ENCODE measurements at regions not wholly inside any gene's neighbourhood (a gene's known extent, or its start where the extent isn't known, plus 50 kb on each side); places are given as distances from the start of the nearest gene placed in this dataset.
"Not testable (repeated sequence)": the region's sequence is repeated elsewhere in the genome, so short reads cannot be mapped to it uniquely, and the experiment has no call there.

DNA sequence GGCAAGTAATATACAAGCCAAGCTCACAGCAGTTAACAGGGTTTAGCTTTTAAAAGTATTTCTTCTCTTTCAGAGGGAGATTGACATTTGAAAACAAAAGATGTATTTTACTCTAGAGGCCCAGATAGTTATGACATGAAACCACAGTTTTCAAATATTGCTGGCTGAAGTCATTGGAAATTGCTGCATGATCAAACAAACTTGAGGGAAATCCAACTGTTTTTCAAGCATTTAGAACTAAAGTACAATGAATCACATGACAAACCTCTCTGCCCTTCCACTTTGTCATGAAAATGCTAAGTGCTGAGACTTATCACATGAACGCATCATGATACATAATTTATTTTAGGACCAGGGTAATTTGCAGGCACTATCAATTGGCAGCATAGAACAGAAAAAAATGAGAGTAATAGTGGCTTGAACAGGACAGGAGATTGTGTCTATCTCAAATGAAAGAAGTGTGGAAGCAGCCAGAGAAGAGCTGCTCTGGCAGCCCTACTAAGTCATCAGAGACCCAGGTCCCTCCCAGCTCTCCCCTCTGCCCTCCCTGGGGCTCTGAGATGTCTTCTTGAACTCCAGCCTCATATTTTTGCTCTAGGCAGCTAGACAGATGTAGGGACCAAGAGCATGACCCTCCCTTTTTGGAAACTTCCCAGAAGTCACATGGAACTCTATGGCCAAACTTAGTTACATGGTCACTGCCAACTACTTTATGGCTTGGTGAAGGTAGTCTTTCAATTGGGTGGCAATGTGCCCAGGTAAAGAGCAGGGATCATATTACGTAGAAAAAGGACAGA lies 90.1 kb upstream of the PELI2 start:
- H3K4me3 ChIP-seq (ENCODE audit: low read length), result no peak overlapping the region
- TF ChIP-seq ZNF274 (IDR thresholded peaks at IDR 0.05; ENCODE audit: low read depth, low read length), result no peak

DNA sequence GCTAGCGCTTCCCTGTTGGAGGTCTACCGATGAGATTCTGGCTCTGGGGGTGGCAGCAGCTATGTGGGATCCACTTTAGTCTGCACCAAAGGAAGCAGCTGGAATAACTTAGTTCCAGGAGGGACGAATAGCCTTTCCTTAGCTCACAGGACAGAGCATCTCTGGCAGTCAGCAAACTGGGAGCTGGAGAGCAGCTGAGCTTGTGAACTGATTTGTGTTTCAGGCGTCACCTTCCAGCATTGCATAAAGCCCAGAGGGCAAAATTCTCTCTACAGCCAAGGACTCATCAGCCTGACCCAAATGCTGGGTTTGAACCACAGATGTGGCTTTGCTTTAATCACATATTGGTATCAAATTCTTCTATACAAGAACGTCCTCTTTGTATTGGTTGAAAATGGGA lies 81.9 kb upstream of the PELI2 start:
- no peak for TF ChIP-seq ZNF274 (IDR thresholded peaks at IDR 0.05; ENCODE audit: low read depth, low read length)
- no peak overlapping the region for H3K4me3 ChIP-seq (ENCODE audit: low read length)

GRCh38 chr14:56040121-56040520 lies 78.1 kb upstream of the PELI2 start:
- H3K4me3 ChIP-seq (ENCODE audit: low read length), result no peak overlapping the region
- TF ChIP-seq ZNF274 (IDR thresholded peaks at IDR 0.05; ENCODE audit: low read depth, low read length), result no peak

GRCh38 chr14:56044196-56044595 lies 74.0 kb upstream of the PELI2 start:
- TF ChIP-seq ZNF274 (IDR thresholded peaks at IDR 0.05; ENCODE audit: low read depth, low read length), result no peak
- H3K4me3 ChIP-seq (ENCODE audit: low read length), result no peak overlapping the region

DNA sequence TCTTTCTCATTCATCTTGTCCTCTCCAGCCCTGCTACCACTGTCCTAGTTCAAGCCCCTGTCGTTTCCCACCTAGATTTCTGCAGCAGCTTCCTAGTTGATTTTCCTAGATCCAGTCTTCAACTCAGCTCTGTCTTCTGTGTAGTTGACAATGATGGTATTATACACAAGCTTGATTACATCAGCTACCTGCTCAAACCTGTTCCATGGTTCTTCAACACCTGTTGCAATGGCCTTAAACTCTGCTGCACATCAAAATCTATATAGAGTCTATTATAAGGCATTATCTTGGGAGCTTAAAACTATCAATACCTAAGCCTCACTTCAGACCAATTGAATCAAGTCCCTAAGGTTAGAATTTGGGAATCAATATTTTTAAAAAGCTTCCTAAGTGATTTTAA lies 71.7 kb upstream of the PELI2 start:
- H3K4me3 ChIP-seq (ENCODE audit: low read length), result no peak overlapping the region
- TF ChIP-seq ZNF274 (IDR thresholded peaks at IDR 0.05; ENCODE audit: low read depth, low read length), result no peak

- TF ChIP-seq ZNF274 (IDR thresholded peaks at IDR 0.05; ENCODE audit: low read depth, low read length), result no peak
- H3K4me3 ChIP-seq (ENCODE audit: low read length), result no peak overlapping the region
These were observed 71.2 kb upstream of the PELI2 start for GRCh38 chr14:56046996-56047395.

GRCh38 chr14:56049536-56049935 lies 68.7 kb upstream of the PELI2 start:
- no peak for TF ChIP-seq ZNF274 (IDR thresholded peaks at IDR 0.05; ENCODE audit: low read depth, low read length)
- no peak overlapping the region for H3K4me3 ChIP-seq (ENCODE audit: low read length)

DNA sequence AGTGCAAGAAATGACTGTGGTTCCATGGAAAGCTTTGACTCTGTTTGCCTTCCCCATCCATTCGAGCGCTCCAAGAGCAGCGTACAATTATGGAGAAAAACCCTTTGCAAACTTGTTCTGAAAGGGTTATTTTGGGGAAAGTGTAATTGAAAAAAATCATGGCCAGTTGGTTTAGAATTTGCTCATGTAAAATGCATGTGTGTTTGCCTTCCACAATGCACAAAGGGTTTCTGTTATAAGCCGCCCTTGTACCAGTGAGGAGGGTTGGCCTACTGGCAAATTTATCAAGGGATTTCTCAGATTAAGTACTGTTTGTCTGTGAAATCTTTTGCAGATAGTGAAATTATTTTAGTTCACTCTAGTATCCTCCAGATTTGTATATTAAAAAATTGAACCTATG lies 62.7 kb upstream of the PELI2 start:
- H3K4me3 ChIP-seq (ENCODE audit: low read length), result no peak overlapping the region
- TF ChIP-seq ZNF274 (IDR thresholded peaks at IDR 0.05; ENCODE audit: low read depth, low read length), result no peak

GRCh38 chr14:56056031-56056430 lies 62.2 kb upstream of the PELI2 start:
- no peak for TF ChIP-seq ZNF274 (IDR thresholded peaks at IDR 0.05; ENCODE audit: low read depth, low read length)
- H3K4me3 ChIP-seq (ENCODE audit: low read length), result no peak overlapping the region

GRCh38 chr14:56057071-56057741 lies 61.0 kb upstream of the PELI2 start:
- TF ChIP-seq ZNF274 (IDR thresholded peaks at IDR 0.05; ENCODE audit: low read depth, low read length), result no peak
- no peak overlapping the region for H3K4me3 ChIP-seq (ENCODE audit: low read length)

DNA sequence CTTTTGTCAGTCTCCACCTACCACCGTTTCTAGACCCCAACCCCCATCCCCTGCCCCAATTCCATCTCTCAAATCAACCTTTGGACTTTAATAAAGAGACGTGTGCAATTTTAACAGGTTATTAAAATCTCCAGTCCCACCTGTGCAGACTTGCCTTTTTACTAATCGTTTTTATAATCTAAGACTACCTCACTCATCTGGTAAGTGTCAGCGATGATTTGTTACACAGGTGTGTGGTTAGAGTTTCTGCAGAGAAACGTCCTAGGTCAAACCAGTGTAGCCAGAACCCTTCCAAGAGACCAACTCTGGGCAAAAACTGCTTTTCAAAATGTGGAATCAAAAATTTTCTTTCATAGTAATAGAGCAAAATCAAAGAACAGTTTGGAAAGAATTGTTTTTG lies 60.4 kb upstream of the PELI2 start:
- no peak overlapping the region for H3K4me3 ChIP-seq (ENCODE audit: low read length)
- TF ChIP-seq ZNF274 (IDR thresholded peaks at IDR 0.05; ENCODE audit: low read depth, low read length), result no peak

- no peak for TF ChIP-seq ZNF274 (IDR thresholded peaks at IDR 0.05; ENCODE audit: low read depth, low read length)
- H3K4me3 ChIP-seq (ENCODE audit: low read length), result no peak overlapping the region
These were observed 59.2 kb upstream of the PELI2 start for GRCh38 chr14:56059054-56059453.

GRCh38 chr14:56061051-56061450 lies 57.2 kb upstream of the PELI2 start:
- no peak for TF ChIP-seq ZNF274 (IDR thresholded peaks at IDR 0.05; ENCODE audit: low read depth, low read length)
- H3K4me3 ChIP-seq (ENCODE audit: low read length), result no peak overlapping the region

GRCh38 chr14:56063131-56063530 lies 55.1 kb upstream of the PELI2 start:
- no peak overlapping the region for H3K4me3 ChIP-seq (ENCODE audit: low read length)
- no peak for TF ChIP-seq ZNF274 (IDR thresholded peaks at IDR 0.05; ENCODE audit: low read depth, low read length)

GRCh38 chr14:56064513-56064912 lies 53.7 kb upstream of the PELI2 start:
- H3K4me3 ChIP-seq (ENCODE audit: low read length), result no peak overlapping the region
- TF ChIP-seq ZNF274 (IDR thresholded peaks at IDR 0.05; ENCODE audit: low read depth, low read length), result no peak

DNA sequence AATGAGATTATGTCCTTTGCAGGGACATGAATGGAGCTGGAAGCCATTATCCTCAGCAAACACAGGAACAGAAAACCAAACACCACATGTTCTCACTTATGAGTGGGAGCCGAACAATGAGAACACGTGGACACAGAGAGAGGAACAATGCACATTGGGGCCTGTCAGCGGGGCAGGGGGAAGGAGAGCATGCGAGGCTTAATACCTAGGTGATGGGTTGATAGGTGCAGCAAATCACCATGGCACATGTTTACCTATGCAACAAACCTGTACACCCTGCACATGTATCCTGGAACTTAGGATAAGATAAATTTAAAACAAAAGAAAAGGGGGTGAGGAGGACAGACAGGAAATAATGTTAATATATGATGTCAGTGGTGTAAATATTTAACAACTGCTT lies 53.0 kb upstream of the PELI2 start:
- not testable (repeated sequence) for H3K4me3 ChIP-seq (ENCODE audit: low read length)
